ENCODE measurements at regions not wholly inside any gene's neighbourhood (a gene's known extent, or its start where the extent isn't known, plus 50 kb on each side); places are given as distances from the start of the nearest gene placed in this dataset.

DNA sequence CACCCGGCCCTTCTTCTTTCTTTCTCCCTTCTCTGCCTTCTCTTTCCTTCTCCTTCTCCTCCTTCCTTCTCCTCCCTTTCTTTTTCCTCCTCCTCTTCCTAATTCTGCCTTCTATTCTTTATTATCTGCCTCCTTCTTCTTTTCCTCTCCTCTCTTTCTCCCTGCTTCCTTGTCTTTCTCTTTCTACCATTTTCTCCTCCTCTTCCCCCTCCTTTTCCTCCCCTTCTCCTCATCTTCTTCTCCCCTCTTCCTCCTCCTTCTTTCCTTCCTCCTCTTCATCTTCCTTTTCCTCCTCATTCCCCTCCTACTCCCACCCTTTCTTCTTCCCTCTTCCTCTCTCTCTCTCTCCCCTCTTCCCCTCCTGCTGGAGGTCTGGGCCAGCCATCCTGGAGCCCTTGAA is 294.9 kb upstream of the CRY1 start:
- TF ChIP-seq EZH2 (IDR thresholded peaks at IDR 0.05; ENCODE audit: borderline replicate concordance) (no peak), CTCF (IDR thresholded peaks at IDR 0.05; ENCODE audit: poor library complexity) (no peak), EZH2phosphoT487 (IDR thresholded peaks at IDR 0.05; ENCODE audit: low read depth, severe bottlenecking, unreplicated experiment) (no peak)
